Glomerular endothelial cell (primary cell): ENCODE measurements at regions not wholly inside any gene's neighbourhood (a gene's known extent, or its start where the extent isn't known, plus 50 kb on each side); places are given as distances from the start of the nearest gene placed in this dataset.
A peak's percentile ranks its signal among the peaks of the same experiment; 100 is the strongest.
"Not testable (repeated sequence)": the region's sequence is repeated elsewhere in the genome, so short reads cannot be mapped to it uniquely, and the experiment has no call there.

Experiments
- DNase-seq: peaks from one replicate; pipeline ENCODE4 v3.0.0-alpha.2; 2011; ENCODE audit warnings: low read depth, low spot score; ENCODE audit errors: extremely low read depth

DNA sequence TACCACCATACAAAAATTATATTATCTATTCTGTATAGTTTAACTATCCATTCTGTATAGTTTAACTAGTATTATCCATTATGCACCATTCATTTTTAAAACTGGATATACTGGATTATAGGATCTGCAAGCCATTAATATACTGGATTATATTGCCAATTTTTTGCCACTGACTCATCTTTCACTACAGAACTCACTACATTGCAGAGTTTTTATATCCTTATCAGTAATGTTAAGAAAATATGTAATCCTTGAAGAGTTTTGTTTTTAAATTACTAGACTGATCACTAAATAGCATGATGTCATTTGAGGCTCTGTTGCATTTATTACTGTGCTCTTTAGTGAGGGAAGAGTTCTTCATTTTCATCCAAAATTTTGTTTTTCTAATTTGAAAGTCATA, 109.8 kb upstream of the SNX2 start:
- DNase-seq: no peak

DNA sequence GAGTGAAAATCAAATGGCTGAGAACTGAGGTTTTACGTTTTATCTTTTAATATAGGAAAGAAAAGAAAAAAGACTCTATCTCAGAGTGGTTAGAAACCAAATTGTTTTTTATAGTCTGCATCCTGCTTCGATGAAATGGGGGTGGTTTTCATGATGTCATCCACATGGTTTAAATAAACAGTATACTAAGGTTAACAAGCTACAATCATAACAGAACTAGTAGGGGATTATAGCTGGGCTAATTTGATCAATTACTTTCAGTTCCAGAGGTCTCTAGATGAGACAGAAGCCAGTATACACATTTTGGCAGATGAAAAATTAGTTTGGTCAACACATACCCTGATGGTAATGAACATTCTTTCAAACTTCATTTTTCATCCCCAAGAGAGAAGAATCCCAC, 106.3 kb upstream of the SNX2 start:
- DNase-seq: no peak

DNA sequence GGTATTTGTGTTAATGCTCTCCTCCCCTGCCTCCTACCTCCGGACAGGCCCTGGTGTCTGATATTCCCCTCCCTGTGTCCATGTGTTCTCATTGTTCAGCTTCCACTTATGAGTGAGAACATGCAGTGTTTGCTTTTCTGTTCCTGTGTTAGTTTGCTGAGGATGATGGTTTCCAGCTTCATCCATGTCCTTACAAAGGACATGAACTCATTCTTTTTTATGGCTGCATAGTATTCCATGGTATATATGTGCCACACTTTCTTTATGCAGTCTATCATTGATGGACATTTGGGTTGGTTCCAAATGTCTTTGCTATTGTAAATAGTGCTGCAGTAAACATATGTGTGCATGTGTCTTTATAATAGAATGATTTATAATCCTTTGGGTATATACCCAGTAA, 105.2 kb upstream of the SNX2 start:
- DNase-seq: not testable (repeated sequence)

DNA sequence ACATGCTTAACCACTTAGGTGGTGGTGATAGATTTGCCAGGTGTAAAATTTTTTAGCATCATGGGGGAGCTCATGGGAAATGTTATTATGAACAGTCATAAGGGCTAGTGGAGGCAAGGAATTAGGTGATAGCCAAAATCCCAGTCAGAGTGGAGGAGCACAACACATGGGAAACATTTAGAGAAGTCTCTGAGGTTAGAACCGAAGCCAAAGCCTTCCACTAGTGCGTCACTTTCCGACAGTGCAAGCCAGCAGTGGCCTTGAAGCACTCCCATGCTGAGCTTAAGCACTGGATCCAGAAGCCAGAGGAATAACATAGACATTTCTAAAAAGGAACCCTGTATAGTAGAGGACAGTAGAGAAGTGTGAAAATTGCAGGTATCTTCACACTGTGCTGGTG, 101.5 kb upstream of the SNX2 start:
- DNase-seq: no peak

DNA sequence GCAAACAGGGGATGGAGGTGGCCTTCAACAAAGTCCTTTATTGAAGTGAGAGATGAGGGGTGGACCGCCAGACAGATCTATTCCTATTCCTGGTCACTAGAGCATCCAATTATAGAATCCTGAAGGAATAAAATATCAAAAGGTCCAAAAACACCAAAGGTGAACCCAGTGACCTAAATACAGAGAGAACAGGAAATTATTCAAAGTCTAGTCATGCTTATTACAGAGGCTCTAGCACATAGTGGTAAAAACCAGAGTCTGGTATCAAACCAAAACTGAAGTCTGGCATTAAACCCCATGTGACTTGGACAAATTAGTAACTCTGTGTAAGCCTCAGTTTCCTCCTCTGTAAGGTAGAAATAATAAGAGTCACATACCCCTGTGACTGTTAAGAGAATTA, 100.5 kb upstream of the SNX2 start:
- no peak for DNase-seq

DNA sequence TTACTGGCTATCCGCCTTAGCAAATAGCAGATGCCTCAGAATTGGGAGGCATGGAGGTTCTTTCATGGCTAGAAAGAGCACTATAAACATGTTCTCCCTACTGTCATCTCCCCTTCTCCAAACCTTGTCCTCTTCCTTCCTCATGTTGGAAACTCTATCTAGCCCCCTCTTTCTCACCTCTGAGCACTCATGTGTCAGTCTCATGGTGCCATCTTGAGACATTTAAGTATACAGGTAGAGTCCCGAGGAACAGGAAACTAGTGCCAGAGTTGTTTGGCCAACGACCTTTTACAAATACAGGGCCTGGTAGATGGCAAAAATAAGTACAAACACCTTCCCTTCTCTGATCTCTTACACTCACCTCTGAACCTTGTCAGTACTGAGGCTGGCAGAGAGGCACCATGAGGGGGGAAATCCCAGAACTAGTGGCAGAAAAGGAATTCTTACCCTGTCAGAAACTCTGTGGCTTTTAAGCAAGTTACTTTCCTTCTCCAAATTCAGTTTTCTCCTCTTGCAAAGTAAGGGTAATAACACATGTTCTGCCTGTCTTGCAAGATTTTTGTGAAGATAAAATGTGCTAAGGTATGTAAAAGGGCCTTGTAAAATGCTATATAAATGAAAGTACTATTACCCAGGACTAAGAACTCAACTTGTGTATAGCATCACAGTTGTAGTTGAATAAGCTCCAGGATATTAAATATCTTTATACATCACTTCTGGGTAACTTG, 94.1 kb upstream of the SNX2 start:
- DNase-seq: no peak

DNA sequence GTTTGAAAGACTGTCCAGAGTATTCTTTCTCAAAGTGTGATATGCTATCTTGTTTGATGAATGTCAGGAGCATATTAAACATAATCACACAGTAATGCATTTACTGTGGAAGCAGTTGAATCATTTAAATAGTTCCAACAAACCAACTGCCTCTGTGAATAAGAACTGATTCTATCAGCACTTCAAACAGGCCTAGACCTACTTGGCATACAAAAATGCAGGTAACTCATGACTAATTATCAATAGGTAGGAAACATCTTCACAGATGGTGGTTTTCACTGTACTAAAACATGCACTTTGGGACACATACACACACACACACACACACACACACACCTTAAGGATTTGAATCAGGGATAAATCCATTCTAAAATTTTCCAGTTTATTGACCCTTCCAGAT, 91.2 kb upstream of the SNX2 start:
- no peak for DNase-seq

DNA sequence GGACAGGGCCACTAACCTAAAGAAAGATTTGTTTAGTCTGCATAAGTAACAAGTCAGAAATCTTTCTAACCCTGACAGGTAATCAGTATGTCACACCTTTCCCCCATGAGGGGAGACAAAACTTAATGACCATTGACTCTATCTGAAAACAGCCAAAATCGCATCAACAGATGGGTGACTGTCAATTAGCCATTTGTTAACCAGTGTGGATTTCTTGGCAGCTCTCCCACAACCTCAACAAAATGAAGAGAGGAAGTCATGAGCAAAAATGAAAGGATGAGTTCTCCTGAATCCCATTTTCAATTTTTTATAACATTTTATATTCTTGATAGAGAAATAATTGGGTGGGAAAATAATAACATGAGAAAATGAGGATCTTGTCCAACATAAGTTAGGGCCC, 84.6 kb upstream of the SNX2 start:
- no peak for DNase-seq

DNA sequence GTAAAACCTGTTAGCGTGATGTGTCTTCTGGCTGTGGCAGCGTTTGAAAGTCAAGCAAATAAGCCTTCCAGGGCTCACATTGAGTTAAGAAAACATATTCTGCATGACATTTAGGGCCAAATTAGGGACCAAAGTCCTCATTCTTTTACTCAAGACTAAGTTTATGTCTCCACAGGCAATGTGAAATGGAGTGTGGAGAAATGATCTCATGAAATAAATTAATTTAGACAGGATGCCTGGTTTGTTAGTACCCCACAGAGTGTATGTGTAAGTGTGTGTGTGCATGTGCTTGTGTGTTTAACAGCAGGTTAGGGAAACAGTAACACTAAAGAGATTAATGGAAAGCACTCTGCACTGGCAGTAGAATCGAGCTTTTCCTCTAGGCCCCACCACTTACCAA, 82.9 kb upstream of the SNX2 start:
- no peak for DNase-seq

DNA sequence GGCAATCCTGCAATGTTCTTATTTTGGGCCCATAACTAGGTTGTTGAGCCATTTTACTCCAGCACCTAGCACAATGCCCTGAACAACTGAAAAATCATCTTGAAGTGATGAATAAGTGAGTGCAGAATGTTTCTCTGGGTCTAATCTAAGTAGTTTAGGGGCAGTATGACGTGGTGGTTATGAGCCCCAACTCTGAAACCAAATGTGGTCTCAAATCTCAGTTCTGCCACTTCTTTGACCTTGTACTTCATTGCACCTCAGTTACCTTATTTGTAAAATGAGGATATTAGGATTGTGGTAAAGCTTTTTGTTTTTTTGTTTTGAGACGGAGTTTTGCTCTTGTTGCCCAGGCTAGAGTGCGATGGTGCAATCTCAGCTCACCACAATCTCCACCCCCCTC, 80.9 kb upstream of the SNX2 start:
- no peak for DNase-seq

DNA sequence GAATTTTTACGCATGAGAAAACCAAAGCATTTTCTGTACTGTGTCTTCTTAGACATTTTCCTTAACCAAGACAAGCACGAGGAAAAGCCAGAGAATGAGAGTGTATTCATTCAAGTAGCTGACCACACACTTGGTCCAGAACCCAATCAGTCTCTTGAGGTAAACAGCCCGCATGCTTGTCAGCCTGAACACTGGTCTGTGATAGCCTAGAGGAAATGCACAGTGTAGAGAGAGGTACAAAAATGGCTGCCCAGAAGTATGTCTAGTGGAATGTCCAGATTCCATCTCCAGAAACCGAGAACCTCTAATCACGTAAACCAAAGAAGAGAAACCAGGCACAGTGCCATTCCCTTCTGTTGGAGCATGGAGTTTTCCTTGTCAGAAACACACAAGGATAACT, 80.0 kb upstream of the SNX2 start:
- no peak for DNase-seq

DNA sequence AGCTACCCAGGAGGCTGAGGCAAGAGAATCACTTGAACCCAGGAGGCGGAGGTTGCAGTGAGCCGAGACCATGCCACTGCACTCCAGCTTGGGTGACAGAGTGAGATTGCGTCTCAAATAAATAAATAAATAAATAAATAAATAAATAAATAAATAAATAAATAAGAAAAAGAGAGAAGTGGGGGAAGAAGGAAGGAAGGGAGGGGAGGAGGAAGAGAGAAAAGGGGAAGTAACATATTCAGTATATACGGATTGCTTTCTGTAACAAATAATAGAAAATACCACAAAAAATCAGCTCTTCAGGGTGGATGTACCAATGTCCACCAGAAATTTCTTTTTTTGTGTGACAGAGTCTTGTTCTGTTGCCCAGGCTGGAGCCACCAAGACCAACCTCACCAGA, 78.1 kb upstream of the SNX2 start:
- DNase-seq: not testable (repeated sequence)

DNA sequence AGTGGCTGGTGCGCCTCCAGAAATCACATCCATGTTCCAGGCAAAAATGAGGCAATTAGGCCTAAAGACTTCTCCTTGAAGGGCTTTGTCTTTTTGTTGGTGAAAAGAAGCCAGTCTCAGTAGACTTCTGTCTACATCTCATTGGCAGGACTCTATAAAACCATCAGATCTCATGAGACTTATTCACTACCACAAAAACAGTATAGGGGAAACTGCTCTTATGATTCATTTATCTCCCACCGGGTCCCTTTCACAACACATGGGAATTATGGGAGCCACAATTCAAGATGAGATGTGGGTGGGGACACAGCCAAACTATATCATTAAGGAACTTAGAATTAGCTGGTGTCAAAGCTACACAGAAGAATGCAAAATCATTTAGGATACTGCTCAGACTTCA, 77.7 kb upstream of the SNX2 start:
- no peak for DNase-seq

DNA sequence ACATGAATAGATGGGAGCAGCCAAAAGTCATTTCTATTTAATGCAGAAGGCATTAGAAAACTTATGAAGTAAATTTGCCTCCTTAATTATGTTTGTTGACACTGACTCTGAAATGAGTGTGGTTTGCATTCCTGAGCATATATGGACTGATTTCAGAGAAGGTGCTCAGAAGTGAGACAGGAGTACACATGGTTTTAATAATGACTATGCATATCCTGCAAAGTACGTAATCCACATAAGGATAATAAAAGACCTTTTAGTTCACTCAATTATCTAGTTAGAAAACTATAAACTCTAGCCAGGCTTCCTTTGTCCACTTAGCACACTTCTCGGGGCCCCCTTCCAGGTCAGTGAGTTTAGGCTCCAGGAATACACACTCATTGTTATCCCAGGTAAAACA, 75.7 kb upstream of the SNX2 start:
- DNase-seq: no peak

DNA sequence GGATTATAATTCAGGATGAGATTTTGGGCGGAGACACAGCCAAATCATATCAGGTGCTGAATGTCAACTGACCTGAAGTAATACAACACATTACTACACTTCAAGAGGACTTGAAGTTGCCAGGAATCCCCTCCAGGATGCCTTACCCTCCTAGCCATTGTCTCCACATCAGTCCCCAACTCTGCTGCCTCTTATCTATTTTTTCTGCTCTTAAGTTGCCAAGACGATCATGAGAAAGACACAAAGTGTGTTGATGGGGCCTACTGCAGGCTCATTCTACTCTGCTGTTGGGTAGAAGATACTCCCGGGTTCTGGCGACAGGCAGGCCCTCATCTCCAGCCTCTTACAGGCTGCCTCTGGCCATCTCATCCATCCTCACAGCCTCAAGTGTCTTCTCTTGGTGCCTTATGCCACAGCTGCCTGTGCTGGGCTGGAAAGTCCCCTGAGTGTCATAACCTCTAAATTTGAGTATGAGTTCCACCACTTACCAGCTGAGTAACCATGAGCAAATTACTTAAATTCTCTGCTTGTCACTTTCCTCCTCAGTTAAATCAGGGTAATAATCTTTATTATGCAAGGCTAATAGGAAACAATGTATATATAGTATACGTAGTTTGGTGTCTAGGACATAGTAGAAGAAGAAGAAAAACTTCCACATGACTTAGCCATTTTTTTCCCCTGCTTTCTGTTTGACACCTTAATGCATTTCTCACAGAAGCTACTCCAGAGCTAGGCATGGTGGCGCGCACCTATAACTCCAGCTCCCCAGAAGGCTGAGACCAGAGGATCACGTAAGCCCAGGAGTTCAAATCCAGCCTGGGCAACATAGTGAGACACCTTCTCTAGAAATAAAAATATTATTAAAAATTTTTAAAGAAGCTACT, 73.0 kb upstream of the SNX2 start:
- no peak for DNase-seq

DNA sequence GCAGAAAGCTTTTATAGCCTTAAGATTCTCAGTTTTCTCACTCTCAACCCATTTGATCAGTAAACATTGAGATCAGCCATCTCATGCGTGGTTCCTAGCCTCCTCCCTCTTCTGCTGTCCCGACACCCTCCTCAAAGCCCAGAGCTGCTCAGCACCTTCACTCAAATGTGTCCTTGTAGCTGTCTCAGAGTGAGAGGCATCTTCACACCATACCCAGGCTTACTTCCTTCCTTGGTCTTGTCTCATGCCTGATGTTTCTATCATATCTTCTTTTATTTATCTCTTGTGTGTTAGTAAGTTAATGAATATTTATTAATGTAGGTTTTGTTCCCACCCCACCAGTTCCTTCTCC, 72.4 kb upstream of the SNX2 start:
- DNase-seq: no peak

DNA sequence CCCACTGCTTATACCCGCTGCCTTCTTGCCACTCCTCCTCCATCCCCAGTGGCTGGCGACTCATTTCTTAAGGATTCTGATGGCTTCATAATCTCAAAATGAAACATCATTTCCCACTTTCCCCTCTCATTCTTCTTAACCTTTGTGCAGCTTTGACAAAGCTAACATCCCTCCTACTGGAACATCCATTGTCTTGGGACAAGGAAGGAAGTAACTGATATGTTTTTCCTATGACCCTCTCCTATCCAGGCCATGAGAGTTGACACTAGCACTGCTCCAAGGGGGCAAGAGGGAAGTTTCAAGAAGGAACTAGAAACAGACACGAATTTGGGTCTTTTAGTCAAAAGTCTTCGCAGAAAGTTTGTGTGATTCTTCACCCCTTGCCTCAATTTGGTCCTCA, 71.7 kb upstream of the SNX2 start:
- no peak for DNase-seq

DNA sequence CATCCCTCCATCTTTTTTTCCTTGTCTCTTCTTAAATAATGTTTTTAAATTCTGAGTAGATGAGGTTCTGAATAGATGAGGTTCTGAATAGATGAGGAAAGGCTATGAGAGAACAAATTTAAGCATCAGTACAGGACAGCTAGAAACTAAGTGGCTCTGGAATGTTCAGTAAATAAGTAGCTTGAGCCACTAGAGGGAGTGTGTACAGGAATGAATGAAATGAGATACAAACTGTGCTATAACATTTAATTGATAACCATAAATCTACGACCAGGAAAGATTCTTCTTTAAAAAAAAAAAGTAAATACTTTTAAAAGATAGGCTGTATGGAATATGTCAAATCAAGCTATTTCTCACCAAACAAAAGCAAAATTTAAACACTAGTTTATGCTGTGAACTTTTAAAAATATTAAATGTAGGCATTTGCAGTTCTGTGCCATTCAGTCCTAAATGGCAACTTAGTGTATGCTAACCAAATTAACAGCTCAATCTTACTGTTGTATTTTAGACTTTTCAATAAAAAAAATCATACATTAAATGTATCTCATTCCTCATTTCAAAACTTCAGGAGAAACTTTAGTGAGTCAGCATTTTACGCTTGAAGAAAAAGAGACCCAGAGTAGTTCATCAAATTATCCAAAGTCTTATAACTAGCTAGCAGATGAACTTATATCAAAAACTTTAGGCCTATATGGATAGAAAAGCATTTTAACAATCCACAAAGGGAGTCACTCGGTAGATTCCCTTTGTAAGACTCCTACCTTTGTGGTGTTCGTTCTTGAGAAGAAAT, 70.4 kb upstream of the SNX2 start:
- peak; percentile 36 for DNase-seq

DNA sequence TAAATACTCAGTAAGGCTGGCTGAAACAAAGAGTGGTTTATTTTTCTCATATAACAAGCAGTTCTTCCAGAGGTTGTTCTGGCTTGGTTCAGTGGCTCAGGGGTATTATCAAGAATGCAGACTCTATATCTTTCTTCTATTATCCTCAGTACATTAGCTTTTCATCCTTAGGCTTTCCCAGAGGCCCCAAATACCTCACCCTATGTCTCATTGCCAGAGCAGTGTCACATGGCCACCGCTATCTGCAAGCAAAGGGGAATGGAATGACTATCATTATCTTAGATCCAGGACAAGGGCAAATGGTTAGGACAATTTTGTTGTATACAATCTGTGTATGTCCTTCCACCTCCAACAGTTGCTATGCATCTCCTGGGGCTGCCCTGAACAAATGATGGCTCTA, 69.0 kb upstream of the SNX2 start:
- no peak for DNase-seq

DNA sequence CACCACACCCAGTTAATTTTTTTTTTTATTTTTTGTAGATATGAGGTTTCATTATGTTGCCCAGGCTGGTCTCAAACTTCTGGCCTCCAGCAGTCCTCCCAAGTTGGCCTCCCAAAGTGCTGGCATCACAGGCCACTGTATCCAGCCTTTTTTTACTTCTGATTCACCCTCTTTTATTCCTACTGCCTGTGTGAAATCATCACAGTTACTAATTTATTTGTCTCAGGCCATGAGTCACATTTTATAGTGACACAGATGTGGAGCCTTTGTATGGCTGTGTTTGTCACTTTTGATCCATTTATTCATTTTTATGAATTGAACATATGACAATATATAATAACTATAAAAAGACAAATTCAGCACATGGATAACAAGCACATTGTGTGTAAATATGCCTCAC, 67.1 kb upstream of the SNX2 start:
- no peak for DNase-seq

DNA sequence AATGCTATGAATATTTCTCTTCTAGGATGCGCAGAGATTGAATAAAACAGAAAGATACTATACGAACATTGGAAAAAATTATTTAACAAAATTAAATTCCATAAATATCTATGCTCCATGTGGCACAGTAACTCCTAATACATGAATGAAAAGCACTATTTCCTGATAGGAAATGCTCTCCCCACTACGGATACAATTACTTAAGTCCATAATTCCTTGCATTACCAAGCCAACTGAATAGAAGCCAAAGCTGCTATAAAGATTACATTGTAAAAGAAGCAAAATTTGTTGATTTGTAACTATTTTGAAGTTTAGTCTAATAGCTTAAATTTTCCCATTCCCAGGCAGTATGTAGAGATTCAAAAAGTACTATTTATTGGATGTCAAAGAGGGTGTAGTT, 61.8 kb upstream of the SNX2 start:
- DNase-seq: peak; percentile 67

DNA sequence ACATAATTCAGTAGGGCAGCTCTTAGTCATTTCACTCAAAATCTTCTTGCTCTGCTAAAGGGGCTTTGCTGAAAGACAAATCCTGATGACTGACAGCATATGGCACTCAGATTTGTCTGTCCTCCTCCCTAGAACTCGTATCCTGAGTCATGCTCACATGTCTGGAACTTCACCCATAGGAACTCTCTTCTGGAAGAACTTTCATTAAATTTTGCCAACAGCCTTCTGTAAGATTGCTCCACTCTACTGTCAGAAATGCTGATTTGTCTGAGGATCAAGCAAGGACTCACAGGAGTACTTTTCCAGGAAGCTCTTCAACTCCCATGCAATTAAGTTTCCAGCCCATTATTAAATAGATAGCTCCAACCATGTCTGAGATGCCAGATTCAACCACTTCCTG, 59.8 kb upstream of the SNX2 start:
- DNase-seq: no peak
